GM11168 (cell line): ENCODE measurements at regions not wholly inside any gene's neighbourhood (a gene's known extent, or its start where the extent isn't known, plus 50 kb on each side); places are given as distances from the start of the nearest gene placed in this dataset.
"Not testable (repeated sequence)": the region's sequence is repeated elsewhere in the genome, so short reads cannot be mapped to it uniquely, and the experiment has no call there.

Experiments
- in situ Hi-C: fragments of 300-500 bp; cut with MboI; formaldehyde crosslinking; loops from one replicate; pipeline ENCODE4 v1.12.0; 2022; ENCODE audit warnings: low sequenced_read_pairs; ENCODE audit not compliant: unreplicated experiment

DNA sequence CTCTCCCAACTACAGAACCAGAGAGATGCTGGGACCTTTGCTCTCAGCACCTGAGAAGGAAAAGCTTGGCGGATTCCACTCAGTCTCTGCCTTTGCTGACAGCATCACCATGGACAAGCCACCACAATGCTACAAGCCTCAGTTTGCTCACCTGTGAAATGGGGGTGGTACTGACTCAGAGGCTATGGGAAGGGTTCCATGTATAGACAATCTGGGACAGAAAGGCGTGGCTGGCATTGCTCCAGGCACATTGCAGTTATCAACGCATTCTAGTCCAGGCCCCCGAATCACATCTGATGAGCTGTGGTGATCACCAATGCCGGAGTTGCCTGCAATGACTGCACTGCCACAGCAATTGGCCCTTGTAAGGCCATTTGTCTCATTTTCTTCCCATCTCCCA lies 72.6 kb downstream of the ISX start:
- in situ Hi-C loops = no loop called here

DNA sequence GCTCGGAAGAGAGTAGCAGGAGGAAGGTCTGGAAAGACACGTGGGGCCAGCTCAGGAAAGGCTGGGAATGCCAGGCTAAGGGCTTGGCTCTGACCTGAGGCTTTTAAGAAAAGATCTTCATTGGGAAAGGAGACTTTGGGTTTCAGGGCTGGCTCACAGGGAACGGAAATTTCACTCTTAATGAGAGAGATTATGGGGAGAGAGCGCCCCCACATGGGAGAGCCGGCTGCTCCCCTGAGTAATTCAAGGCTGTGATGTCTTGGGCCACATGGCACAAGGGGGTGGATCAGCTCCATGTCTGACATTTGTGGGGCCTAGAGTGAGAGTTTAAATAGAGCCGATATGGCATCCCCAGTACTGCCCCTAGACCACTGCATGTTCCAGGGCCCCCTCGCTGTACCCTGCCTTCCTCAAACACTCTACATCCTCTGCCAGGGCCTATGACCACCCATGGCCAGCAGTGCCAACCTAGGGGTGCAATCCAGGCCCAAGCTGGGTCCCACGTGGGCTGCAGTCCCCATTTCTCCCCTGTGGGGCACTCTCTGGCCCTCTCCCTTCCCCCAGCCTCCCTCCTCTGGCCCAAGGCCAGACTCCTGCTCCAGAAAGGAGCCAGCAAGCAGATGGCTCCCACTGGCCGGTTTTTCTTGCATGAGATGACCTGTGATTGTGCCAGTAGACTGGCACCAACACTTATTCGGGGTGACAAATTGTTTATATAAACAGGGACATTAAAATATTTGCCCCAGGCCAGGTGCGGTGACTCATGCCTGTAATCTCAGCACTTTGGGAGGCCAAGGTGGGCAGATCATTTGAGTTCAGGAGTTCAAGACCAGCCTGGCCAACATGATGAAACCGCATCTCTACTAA lies 75.2 kb downstream of the ISX start:
- in situ Hi-C loops = loop anchor here (5.0 kb wide), 1 partner anchor 94 kb away; no protein-coding TSS in a partner anchor

DNA sequence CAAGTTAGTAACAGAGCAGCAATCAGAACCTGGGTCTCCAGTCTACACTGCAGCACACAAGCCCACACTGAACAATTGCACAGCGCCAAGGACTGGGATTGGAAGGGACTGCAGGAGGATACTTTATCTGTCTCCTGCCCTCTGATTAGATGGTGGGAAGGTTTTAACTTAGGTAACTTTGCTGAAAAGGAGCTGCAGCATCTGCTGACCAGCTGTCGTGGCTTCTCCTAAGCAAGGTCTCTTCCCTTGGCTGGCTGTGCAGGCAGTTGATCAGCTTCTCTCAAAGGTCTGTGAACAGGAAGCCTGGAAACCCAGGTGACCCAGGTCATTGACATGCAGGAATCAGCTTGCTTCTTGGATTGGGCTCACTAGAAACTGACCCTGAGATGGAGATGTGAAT lies 82.4 kb downstream of the ISX start:
- in situ Hi-C loops = no loop called here

DNA sequence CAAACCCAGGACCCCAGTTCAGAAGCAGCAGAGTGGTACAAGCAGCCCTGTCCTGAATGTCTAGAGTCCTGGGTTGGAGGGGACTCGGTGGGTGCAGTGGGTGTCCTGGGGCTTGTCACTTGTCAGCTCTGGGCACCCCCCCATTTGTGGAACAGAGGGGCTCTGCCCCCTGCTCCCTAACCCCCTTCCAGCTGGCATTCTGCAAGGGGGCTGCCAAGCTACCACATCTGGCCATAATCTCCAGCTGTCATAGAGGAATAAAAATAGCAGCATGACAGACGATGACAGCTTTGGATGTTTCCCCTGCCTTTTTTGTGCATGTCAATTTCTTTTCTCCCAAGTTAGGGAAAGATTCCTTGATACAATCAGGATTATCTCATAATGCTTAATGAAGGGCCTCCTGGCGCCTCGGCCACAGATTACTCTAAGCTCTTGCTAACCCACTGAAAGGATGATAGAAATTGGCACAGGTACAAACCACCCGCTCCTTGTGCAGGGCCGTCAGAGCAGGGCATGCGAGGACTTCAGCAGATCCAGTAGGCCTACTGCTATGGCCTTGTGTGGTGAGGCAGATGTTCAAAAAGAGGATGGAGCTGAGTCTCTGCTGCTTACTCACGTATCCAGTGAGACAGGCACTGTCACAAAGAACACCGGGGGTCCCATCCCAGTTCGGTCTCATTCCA lies 83.0 kb downstream of the ISX start:
- in situ Hi-C loops = no loop called here

DNA sequence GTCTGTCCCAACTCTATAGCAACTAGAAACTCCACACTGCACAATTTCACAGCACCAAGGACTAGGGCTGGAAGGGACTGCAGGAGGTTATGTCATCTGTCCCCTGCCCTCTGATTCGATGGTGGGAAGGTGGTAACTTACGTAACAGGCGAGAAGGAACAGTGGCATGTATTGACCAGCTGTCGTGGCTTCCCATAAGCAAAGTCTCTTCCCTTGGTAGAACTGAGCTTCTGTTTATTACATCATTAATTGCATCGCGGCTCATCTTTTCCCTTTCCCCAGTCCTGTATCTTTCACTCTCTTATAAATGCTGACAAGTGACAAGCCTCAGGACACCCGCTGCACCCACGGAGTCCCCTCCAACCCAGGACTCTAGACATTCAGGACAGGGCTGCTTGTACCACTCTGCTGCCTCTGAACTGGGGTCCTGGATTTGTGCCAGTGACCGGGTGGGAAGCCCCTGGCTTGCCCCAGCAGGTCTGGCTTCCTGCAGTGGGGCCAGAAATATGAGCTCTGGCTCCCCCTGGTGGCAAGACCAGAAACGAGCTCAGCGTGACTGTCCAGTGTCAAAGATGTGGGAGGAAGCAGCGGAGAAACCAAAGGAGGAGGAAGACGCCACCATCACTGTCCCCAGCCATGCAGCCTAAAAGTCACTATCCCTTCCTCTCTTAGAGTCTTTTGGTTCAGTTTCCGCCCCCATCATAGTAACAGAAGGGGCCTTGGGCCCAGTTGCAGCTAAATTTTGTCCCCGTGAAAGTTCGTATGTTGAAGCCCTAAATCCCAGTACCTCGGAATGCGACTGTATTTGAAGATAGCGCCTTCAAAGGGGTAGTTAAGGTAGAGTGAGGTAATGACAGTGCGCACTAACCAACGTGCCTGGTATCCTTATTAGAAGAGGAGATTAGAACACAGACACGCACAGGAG lies 84.5 kb downstream of the ISX start:
- in situ Hi-C loops = no loop called here

DNA sequence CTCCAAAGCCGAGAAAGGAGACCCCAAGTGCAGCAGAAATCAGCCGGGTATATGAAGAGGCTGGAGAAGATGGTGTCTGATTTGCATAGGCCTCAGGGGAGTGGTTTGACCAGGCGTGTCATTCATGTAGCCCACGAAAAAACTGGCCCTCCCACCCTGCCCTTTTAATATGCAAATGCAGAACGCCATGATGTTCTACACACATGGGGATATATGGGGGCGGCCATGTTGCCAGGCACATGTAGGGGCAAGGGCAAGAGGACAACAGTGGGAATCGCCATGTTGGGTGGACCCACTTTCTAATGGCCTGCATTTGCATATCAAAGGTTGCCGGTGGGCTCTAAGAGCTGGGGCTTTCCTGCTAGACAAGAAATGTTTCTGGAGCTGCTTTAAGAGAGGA lies 86.4 kb downstream of the ISX start:
- in situ Hi-C loops = no loop called here

DNA sequence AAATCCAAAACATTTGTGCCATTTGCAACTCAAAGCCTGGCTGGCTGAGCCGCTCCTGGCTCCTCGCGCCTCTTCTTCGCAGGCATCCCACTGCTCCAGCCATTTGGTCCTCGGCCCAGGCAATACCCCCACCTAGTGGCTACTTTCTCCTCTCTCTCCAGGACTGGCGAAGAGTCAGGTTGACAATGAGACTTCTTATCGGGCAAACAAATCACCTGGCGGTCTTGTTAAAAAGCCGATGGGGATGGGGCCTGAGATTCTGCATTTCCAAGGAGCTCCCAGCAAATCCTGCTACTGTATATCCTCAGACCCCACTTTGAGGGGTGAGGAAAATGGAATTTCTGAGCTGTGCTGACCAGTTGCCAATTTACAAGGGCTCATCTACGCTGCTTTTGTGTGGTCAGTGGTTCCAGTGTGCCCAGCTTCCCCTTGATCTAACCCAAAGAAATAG lies 89.0 kb downstream of the ISX start:
- in situ Hi-C loops = no loop called here

DNA sequence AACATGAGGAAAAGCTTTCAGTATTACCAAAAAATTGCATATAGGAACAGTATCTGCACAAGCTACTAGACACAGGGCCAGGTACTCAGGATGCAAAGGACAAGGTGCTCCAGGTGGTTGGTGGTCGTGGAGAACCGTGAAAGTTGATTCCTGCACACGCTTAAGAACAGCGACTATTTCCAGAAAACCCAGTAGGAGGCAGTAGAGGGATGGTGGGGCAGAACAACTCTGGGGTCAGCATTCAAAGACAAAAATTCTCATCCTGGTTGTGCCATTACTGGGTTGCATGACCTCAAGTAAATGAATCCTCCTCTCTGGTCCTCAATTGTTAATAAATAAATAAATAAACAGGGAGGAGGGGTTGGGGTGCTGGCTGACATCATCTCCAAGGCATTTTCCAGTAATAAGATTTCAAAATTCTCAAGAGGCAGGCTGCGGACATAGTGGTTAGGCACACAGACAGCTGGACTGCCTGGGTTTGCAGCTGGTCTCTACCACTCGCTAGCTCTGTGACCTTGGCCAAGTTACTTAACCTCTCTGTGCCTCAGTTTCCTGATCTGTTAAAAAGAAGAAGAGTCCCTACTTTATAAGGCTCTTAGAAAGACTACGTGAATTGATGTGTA lies 89.6 kb downstream of the ISX start:
- in situ Hi-C loops = no loop called here

DNA sequence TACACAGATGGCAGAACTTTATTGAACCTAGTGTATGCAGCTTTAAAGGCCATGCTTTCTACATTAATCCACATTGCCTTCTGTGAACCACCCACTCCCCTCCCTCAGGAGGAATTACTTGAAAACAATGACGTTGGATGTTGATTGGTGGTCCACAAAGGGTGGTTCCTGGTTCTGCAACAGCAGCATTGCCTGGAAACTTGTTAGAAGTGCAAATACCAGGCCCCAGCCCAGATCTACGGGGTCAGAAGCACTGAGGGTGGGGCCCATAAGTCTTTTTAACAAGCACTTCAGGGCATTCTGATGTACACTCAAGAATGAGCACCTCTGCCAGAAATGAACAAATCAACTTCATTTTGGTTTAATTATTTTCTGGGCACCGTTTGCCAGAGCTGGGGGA lies 91.0 kb downstream of the ISX start:
- in situ Hi-C loops = no loop called here

DNA sequence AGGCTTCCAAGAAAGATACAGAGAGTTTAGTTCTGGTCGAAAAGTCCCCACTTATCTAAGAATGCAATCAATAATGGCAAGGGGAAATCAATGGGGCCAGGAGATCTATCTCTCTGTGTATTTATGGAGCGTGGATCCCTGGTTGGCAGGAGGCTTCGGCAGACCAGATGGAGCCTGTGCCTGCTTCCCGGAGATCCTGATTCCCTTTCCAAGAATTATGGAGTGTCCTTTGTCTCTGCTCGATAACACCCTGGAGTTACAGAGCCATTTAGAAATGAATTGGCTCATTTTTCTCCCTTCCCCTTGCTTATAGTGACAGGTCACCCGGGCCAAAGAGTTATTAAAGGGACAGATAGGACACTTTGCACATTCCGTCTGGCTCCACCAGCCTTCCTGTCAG lies 92.4 kb downstream of the ISX start:
- in situ Hi-C loops = no loop called here

DNA sequence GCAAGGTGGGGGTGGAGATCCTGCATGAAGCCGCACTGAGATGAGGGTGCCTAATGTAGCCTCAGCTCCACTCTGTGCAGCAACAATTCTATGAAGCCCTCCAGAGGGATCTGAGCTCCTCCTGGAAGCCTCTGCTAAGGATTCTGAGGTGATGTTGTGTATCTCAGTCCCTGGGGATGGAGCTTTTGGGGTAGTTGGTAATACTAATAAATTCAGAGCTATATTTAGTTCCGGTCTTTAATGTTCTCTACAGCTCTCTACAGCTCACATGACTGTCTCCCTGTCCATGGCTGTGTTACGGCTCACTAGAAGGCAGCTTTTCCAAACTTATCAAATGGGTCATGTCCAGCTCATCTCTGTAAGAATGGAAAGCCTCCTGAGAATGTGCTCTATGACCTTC lies 93.4 kb downstream of the ISX start:
- in situ Hi-C loops = no loop called here

DNA sequence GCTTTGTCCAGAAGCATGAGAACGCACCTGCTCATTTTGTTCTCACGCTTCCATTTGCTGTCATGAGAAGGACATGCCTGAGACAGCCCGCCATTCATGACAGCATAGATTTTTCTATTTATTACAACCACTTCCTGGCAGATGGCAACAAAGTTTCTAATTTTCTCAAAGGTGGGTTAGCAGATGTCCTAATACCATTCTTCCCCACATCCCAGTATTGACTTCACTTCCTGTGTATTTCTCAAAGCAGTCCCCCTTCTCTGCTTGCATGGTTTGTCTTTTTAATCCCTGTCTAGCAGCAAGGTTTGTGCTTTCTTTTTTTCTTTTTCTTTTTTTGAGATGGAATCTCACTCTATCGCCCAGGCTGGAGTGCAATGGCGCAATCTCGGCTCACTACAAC lies 94.3 kb downstream of the ISX start:
- in situ Hi-C loops = no loop called here

DNA sequence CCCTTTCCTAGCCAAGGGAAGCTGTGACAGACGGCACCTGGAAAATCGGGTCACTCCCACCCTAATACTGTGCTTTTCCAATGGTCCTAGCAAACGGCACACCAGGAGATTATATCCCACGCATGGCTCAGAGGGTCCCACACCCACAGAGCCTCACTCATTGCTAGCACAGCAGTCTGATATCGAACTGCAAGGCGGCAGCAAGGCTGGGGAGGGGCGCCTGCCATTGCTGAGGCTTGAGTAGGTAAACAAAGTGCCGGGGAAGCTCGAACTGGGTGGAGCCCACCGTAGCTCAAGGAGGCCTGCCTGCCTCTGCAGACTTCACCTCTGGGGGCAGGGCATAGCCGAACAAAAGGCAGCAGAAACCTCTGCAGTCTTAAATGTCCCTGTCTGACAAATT lies 91.4 kb upstream of the HMGXB4 start:
- in situ Hi-C loops = not testable (repeated sequence)

DNA sequence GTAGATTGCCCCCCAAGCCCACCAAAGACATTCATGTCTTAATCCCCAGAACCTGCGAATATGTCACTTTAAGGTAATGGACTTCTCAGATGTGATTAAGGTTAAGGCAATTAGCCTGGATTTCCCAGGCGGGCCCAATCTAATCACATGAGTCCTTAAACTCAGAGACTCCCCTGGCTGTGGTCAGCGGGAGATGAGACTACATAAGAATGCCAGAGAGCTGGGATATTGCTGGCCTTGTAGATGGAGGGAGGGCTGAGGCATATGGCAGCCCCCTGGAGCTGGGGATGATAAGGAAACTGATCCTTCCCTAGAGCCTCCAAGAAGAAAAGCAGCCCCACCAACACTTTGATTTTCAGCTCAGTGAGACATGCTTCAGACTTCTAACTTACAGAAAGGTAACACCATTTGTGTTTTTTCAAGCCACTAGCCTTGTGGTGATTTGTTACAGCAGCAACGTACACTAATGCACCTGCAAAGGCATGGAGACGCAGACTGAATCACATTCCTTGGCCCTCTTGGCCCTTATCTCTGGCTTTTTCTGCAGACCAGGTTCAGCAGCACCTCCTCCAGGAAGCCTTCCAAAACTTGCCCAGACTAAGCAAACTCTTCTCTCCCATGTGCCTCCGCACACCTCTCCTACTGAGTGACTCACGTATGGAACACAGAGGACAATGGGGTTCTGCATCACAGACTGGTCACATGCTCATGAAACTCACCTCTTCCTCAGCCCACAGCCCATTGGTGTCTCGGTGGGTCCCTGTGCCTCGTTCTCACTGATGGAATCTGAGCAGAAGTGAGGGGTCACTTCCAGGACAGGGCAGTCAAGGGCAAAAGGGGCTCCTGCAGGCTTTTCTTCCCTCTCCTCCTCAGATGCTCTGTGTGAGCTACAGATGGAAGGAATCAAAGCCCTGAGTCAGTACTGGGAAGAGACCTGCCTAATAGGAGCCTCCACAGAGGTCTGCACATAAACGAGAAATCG lies 86.3 kb upstream of the HMGXB4 start:
- in situ Hi-C loops = no loop called here

DNA sequence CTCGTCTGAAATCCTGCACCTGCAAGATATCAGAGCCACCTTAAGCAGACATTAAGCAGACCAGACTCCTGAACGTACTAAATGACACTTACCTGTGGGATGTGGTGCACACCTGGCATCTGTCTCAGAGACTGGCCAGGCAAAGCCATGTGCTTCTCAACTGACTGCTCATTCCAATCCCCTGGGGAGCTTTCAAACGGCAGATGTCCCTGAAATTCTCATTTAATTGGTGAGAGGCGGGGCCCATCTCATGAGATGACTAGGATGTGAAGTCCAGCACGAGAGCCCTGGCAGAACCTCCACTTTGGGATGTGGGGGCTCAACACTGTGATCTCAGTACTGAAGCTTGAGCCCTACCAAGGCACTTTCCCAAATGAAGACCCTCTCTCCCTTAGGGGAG lies 84.9 kb upstream of the HMGXB4 start:
- in situ Hi-C loops = no loop called here

DNA sequence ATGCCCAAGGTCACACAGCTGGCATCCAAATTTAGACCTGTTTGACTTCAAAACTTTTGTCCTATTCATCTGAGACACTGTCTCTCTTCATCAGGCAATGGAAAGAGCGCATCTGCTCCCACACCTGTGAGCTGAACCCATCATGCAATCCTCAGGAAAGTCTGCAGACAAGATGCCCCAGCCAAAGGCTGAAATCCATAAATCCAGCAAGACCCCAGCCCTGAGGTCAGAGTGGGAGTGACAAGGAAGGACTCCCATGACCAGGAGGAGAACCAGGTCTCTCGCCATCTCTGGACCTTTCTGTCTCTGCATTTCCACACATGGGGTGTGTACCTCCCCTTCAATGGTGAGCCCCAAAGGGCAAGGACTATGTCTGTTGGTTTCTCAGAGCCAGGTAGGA lies 83.6 kb upstream of the HMGXB4 start:
- in situ Hi-C loops = no loop called here

DNA sequence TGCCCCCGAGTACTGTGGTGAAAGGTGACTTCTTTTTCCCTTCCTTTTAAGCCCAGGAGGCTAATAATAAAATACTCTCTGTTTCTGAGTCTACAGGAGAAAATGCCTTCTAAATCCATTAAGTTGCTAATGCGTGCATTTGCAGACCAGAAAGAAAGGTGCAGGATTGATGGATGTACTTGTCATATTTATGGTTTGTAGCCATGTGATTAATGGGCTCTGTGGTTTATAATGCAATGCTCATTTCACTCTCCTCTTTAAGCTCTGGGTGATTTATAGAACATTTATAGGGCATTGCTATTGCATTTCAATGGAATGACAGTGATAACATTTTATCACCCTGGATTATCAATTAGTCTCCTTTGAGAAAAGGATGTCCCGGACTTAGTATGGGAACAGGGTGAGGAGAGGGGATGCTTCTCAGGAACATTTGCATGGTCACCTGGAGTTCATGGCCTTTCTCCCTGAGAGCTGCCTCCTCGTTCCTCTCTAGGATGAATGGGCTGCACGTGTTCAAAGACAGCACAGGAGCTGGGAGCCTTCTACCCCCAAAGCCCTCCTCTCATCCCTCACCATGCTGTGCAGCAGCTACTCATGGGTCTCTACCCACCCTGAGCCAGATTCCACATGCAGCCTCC lies 82.8 kb upstream of the HMGXB4 start:
- in situ Hi-C loops = no loop called here

DNA sequence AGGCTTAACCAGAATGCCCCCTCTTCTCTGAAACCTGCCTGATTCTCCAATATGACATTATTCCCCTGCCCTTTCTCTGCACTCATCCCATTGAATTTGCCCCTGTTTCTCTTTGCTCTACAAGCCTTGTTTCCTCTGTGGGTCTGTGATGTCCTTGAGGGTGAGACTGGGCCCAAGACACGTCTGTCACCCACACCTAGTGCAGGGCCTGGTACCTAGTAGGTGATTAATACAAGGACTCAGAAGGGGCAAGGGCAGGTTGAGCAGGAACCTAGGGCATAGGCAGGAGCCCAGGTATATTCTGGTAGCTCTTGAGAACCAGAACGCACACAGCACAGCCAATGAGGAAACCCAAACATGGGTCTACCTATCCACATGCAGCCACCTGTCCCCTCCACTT lies 81.9 kb upstream of the HMGXB4 start:
- in situ Hi-C loops = no loop called here

DNA sequence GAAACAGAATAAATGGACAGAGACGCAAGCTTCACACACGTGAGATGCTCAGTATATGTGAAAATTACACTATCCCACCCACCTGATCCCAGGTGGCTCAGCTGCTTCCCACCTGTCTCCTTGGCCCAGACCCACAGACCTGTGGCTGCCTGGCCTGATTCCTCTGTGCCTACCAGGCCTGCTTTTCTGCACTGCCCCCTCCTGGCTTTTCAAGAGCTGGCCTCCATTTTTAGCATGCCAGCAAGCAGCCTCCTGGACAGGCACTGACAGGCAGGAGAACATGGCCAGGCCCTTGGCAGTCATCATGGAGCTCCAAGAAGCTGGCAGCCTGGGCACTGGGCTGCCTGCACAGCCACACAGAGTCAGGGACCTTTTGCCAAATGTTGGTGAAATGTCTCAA lies 79.5 kb upstream of the HMGXB4 start:
- in situ Hi-C loops = no loop called here
